K562 (cell line): ENCODE measurements at regions not wholly inside any gene's neighbourhood (a gene's known extent, or its start where the extent isn't known, plus 50 kb on each side); places are given as distances from the start of the nearest gene placed in this dataset.

ENCODE experiments used
- ATAC-seq: fragments of 200-7000 bp; cut with Tn5 transposase; 3 replicates; pipeline ENCODE4 v1.9.1; 2020; ENCODE audit warnings: moderate library complexity
- BruUV-seq: library from RNA; stranded (reverse); fragments of 400-500 nt; replicated peaks from 2 replicates; lab custom pipeline; 2021; lab: Mats Ljungman, UMichigan
- CTCF ChIA-PET: fragments of 300-600 bp; formaldehyde crosslinking; extraction: SDS; loops from one replicate; lab custom pipeline; 2021; ENCODE audit warnings: low intra/inter-chr PET ratio; lab: Yijun Ruan, JAX
- POLR2A ChIA-PET: fragments of 300-600, 350-650 bp; sonication (Branson Sonifier 250); formaldehyde crosslinking; extraction: SDS; loops from one replicate; lab custom pipeline; 2021; ENCODE audit warnings: antibody characterized with exemption, inconsistent platforms; lab: Yijun Ruan, JAX
- DNase-seq, 4 experiments: peaks; one replicate each; pipeline versions ENCODE4 v3.0.0 to v3.0.0-alpha.2; 2011 to 2018; ENCODE audit warnings: low spot score in 3 of 4, mixed read lengths in 3 of 4; ENCODE audit errors: extremely low read depth in 1 of 4
- FAIRE-seq: peaks from 2 replicates; lab custom pipeline; 2011; peaks lifted over from hg19 to GRCh38; lab: Jason Lieb, UNC
- H2AFZ ChIP-seq: 2 replicates; pipeline ENCODE4 v1.6.0; 2011; ENCODE audit warnings: low read depth, low read length, control low read depth, inconsistent platforms
- H3K27ac ChIP-seq: fragments of 200-600 bp; 3 replicates; pipeline ENCODE4 v1.8.0; 2011; ENCODE audit warnings: low read depth, mild to moderate bottlenecking, control low read depth, inconsistent platforms, low read length, moderate library complexity, mixed read lengths; ENCODE audit errors: extremely low read depth
- H3K27me3 ChIP-seq, 2 experiments: fragments of 300-600 bp in 1 of 2; 2 replicates in 1 of 2; 3 replicates in 1 of 2; pipeline versions ENCODE4 v1.6.0 to v1.8.0; 2011; ENCODE audit warnings: inconsistent platforms in 2 of 2, low read length in 2 of 2, mild to moderate bottlenecking in 1 of 2, mixed read lengths in 1 of 2, moderate library complexity in 1 of 2; ENCODE audit not compliant: control insufficient read depth in 2 of 2, insufficient read depth in 2 of 2
- H3K36me3 ChIP-seq: fragments of 300-600 bp; 3 replicates; pipeline ENCODE4 v1.8.0; 2011; ENCODE audit warnings: mild to moderate bottlenecking, low read length, inconsistent platforms; ENCODE audit not compliant: control insufficient read depth, insufficient read depth
- H3K4me1 ChIP-seq, 2 experiments: fragments of 200-600 bp in 1 of 2; replicated peaks in 1 of 2; 2 replicates in 1 of 2; 3 replicates in 1 of 2; pipeline versions ENCODE4 v1.5.1 to v1.8.0; 2011; ENCODE audit warnings: inconsistent platforms in 2 of 2, low read length in 2 of 2, mild to moderate bottlenecking in 1 of 2, mixed read lengths in 1 of 2, moderate library complexity in 1 of 2; ENCODE audit not compliant: control insufficient read depth in 2 of 2, insufficient read depth in 2 of 2
- H3K4me2 ChIP-seq: 2 replicates; pipeline ENCODE4 v1.6.1; 2011; ENCODE audit warnings: low read length, control low read depth, inconsistent platforms, mixed read lengths; ENCODE audit not compliant: insufficient read depth
- H3K4me3 ChIP-seq: fragments of 200-600 bp; sonication (generic), shearing (Covaris generic); 2 replicates; pipeline ENCODE4 v1.5.1; 2016; ENCODE audit warnings: control low read depth, inconsistent platforms
- H3K79me2 ChIP-seq: fragments of 200-600 bp; 3 replicates; pipeline ENCODE4 v1.8.0; 2011; ENCODE audit warnings: low read length, inconsistent platforms; ENCODE audit not compliant: control insufficient read depth, insufficient read depth
- H3K9ac ChIP-seq, 2 experiments: 2 replicates each; pipeline versions ENCODE4 v1.6.0 to v1.6.1; 2011; ENCODE audit warnings: low read depth in 2 of 2, low read length in 2 of 2, control low read depth in 1 of 2, inconsistent platforms in 1 of 2, mild to moderate bottlenecking in 1 of 2, mixed read lengths in 1 of 2; ENCODE audit not compliant: insufficient read depth in 1 of 2
- H3K9me1 ChIP-seq: one replicate; pipeline ENCODE4 v1.6.0; 2011; ENCODE audit warnings: inconsistent platforms, mild to moderate bottlenecking, low read length, moderate library complexity; ENCODE audit not compliant: control insufficient read depth, insufficient read depth
- H3K9me3 ChIP-seq: replicated peaks from 2 replicates; pipeline ENCODE4 v1.5.1; 2011; ENCODE audit warnings: low read depth, low read length, inconsistent platforms; ENCODE audit not compliant: control insufficient read depth, insufficient read depth
- H4K20me1 ChIP-seq: replicated peaks from 2 replicates; pipeline ENCODE4 v1.6.1; 2011; ENCODE audit warnings: low read length, inconsistent platforms, mixed read lengths; ENCODE audit not compliant: control insufficient read depth, insufficient read depth
- CCNT2 ChIP-seq: IDR thresholded peaks from 2 replicates; pipeline ENCODE4 v1.6.1; 2011; ENCODE audit warnings: borderline replicate concordance, low read depth, mild to moderate bottlenecking, moderate library complexity, mixed read lengths, low read length; ENCODE audit not compliant: insufficient read length; ENCODE audit errors: extremely low read depth
- DNMT1 ChIP-seq: fragments of 450-650 bp; IDR thresholded peaks from 2 replicates; pipeline ENCODE4 v1.6.1; 2016; ENCODE audit warnings: antibody characterized with exemption, mild to moderate bottlenecking
- GTF2B ChIP-seq: IDR thresholded peaks from 2 replicates; pipeline ENCODE4 v1.6.1; 2011; ENCODE audit not compliant: insufficient read length; ENCODE audit errors: extremely low read depth
- HDAC3 ChIP-seq: fragments of 450-650 bp; IDR thresholded peaks from 2 replicates; pipeline ENCODE4 v1.6.1; 2018; ENCODE audit warnings: borderline replicate concordance, mild to moderate bottlenecking, moderate library complexity; ENCODE audit not compliant: partially characterized antibody
- MBD2 ChIP-seq: sonication (generic); IDR thresholded peaks from 2 replicates; pipeline ENCODE4 v1.6.1; 2016; ENCODE audit warnings: low read depth, borderline replicate concordance
- MCM5 ChIP-seq: fragments of 450-650 bp; IDR thresholded peaks from 2 replicates; pipeline ENCODE4 v1.6.1; 2016; ENCODE audit warnings: low read depth
- MEF2D ChIP-seq: conservative IDR thresholded peaks from 2 replicates; pipeline ENCODE4 v1.6.1; 2016; ENCODE audit warnings: low read depth, missing genetic modification characterization, missing compliant biosample characterization
- PHF21A ChIP-seq: fragments of 450-650 bp; IDR thresholded peaks from 2 replicates; pipeline ENCODE4 v1.6.1; 2017; ENCODE audit warnings: low read depth, borderline replicate concordance
- RFX7 ChIP-seq: fragments of 250-450 bp; sonication (Bioruptor Pico); IDR thresholded peaks from 2 replicates; pipeline ENCODE4 v1.5.1; 2021; ENCODE audit warnings: mild to moderate bottlenecking
- ZBTB1 ChIP-seq: sonication (generic); formaldehyde crosslinking; IDR thresholded peaks from 2 replicates; pipeline ENCODE4 v1.8.1; 2023; ENCODE audit warnings: missing genetic modification reagents, low read depth, mild to moderate bottlenecking, borderline replicate concordance
- ZNF695 ChIP-seq: fragments of 450-650 bp; formaldehyde crosslinking; IDR thresholded peaks from 2 replicates; pipeline ENCODE4 v1.4.0; 2020; ENCODE audit warnings: mild to moderate bottlenecking, moderate library complexity
- WGBS: fragments of 100-300 bp; shearing (Covaris generic); methylation state at CpG from one replicate; pipeline ENCODE4 v1.1.6; 2016; ENCODE audit warnings: low coverage, mixed read lengths; ENCODE audit not compliant: insufficient coverage; ENCODE audit errors: missing lambda C conversion rate; 5-methylcytosine and 5-hydroxymethylcytosine counted together
- in situ Hi-C: fragments of 300-500 bp; cut with MboI; formaldehyde crosslinking; loops from 4 replicates; pipeline ENCODE4 v1.15.0; 2018; ENCODE audit warnings: inconsistent platforms, mixed read lengths
- intact Hi-C: fragments of 100-400 bp; cut with micrococcal nuclease; formaldehyde crosslinking; loops from 2 replicates; pipeline ENCODE4 v1.14.2; 2022

- in situ Hi-C loops = no loop called here
- H3K79me2 ChIP-seq = no peaks in the 10 kb centered on the region
- H3K4me2 ChIP-seq = no peak overlapping the region
- POLR2A ChIA-PET = no interaction called here
- no TSS peak for BruUV-seq
- H3K27ac ChIP-seq = no peak overlapping the region
- no peak overlapping the region for H3K4me3 ChIP-seq
- CTCF ChIA-PET = no interaction called here
- H3K4me1 ChIP-seq = no peaks in the 10 kb centered on the region
- no peak for FAIRE-seq
- DNase-seq = no peak
- H3K36me3 ChIP-seq = no peaks in the 10 kb centered on the region
- no peaks in the 10 kb centered on the region for H3K9me1 ChIP-seq
- no peaks in the 10 kb centered on the region for H4K20me1 ChIP-seq
- H3K27me3 ChIP-seq = no peaks in the 10 kb centered on the region
- no peak for TF ChIP-seq ZBTB1 (CRISPR knock-in tag)
- no peak for TF ChIP-seq ZNF695 (CRISPR knock-in tag)
- no peak for TF ChIP-seq MEF2D
- TF ChIP-seq HDAC3 = no peak
- TF ChIP-seq RFX7 (CRISPR knock-in tag) = no peak
- TF ChIP-seq DNMT1 = no peak
- no peak for TF ChIP-seq MCM5
- no peak for TF ChIP-seq GTF2B
- TF ChIP-seq CCNT2 = no peak
- no peak for TF ChIP-seq MBD2
- no peak for TF ChIP-seq PHF21A
- TF ChIP-seq, all 486 proteins: peak for 0
- Histone ChIP-seq H2AFZ (no peak overlapping the region), H3K9me3 (no peaks in the 10 kb centered on the region), H3K9ac (no peak overlapping the region)
- WGBS = 0% methylated on average over 1 of the region's 1 CpG
- ATAC-seq = no peak
- intact Hi-C loops = no loop called here
Measured at GRCh38 chr9:90322296-90322695, 320.3 kb downstream of the DIRAS2 start.
